OCI-LY1 (cell line): ENCODE measurements at regions not wholly inside any gene's neighbourhood (a gene's known extent, or its start where the extent isn't known, plus 50 kb on each side); places are given as distances from the start of the nearest gene placed in this dataset.
A peak's percentile ranks its signal among the peaks of the same experiment; 100 is the strongest.

Experiments used
- H2AFZ ChIP-seq: fragments of 200-600 bp; sonication (generic), shearing (Covaris generic); 2 replicates; pipeline ENCODE4 v1.6.0; 2014; ENCODE audit warnings: antibody characterized with exemption, mild to moderate bottlenecking, low read length
- H3F3A ChIP-seq: fragments of 200-600 bp; sonication (generic), shearing (Covaris generic); 2 replicates; pipeline ENCODE4 v1.6.0; 2014; ENCODE audit warnings: mild to moderate bottlenecking, antibody characterized with exemption, low read length, moderate library complexity; ENCODE audit not compliant: insufficient read depth
- H3K27ac ChIP-seq: fragments of 200-600 bp; sonication (generic); 2 replicates; pipeline ENCODE4 v1.5.1; 2014; ENCODE audit warnings: low read length, mixed run types, mild to moderate bottlenecking, low read depth; ENCODE audit not compliant: poor library complexity, severe bottlenecking
- H3K27me3 ChIP-seq: fragments of 200-600 bp; sonication (generic); 2 replicates; pipeline ENCODE4 v1.6.0; 2014; ENCODE audit warnings: antibody characterized with exemption, mild to moderate bottlenecking, low read length, moderate library complexity; ENCODE audit not compliant: insufficient read depth
- H3K36me3 ChIP-seq: fragments of 200-600 bp; sonication (generic); 2 replicates; pipeline ENCODE4 v1.6.1; 2014; ENCODE audit warnings: mild to moderate bottlenecking, antibody characterized with exemption, low read length, moderate library complexity, mixed read lengths; ENCODE audit not compliant: insufficient read depth
- H3K4me1 ChIP-seq: fragments of 200-600 bp; sonication (generic); 2 replicates; pipeline ENCODE4 v1.5.1; 2014; ENCODE audit warnings: mild to moderate bottlenecking, low read length, moderate library complexity; ENCODE audit not compliant: insufficient read depth, severe bottlenecking
- H3K4me2 ChIP-seq: fragments of 200-600 bp; sonication (generic), shearing (Covaris generic); 2 replicates; pipeline ENCODE4 v1.6.1; 2014; ENCODE audit warnings: low read length
- H3K4me3 ChIP-seq: fragments of 200-600 bp; sonication (generic); 2 replicates; pipeline ENCODE4 v1.5.1; 2014; ENCODE audit warnings: low read length, low read depth, mild to moderate bottlenecking, mixed read lengths; ENCODE audit not compliant: poor library complexity, severe bottlenecking
- H3K79me2 ChIP-seq: fragments of 200-600 bp; shearing (Covaris generic); 2 replicates; pipeline ENCODE4 v1.6.1; 2016; ENCODE audit warnings: mixed run types, low read length, mixed read lengths; ENCODE audit not compliant: insufficient read depth
- H3K9ac ChIP-seq: fragments of 200-600 bp; sonication (generic), shearing (Covaris generic); 2 replicates; pipeline ENCODE4 v1.6.1; 2014; ENCODE audit warnings: mild to moderate bottlenecking, low read length, mixed read lengths
- H3K9me2 ChIP-seq: fragments of 200-600 bp; sonication (generic), shearing (Covaris generic); 2 replicates; pipeline ENCODE4 v1.6.1; 2014; ENCODE audit warnings: low read depth, mild to moderate bottlenecking, low read length, mixed read lengths
- H3K9me3 ChIP-seq: fragments of 200-600 bp; shearing (Covaris generic); 2 replicates; pipeline ENCODE4 v1.6.1; 2014; ENCODE audit warnings: low read length, mixed read lengths
- H4K20me1 ChIP-seq: fragments of 200-600 bp; sonication (generic), shearing (Covaris generic); 2 replicates; pipeline ENCODE4 v1.6.0; 2016; ENCODE audit warnings: mild to moderate bottlenecking, low read length; ENCODE audit not compliant: insufficient read depth
- CTCF ChIP-seq: fragments of 200-600 bp; sonication (generic), shearing (Covaris generic); IDR thresholded peaks from 2 replicates; pipeline ENCODE4 v1.5.1; 2017; ENCODE audit warnings: mild to moderate bottlenecking, antibody characterized with exemption, low read length, moderate library complexity, mixed read lengths
- EZH2 ChIP-seq: fragments of 200-600 bp; sonication (generic), shearing (Covaris generic); IDR thresholded peaks from 2 replicates; pipeline ENCODE4 v1.8.0; 2017; ENCODE audit warnings: borderline replicate concordance, mixed run types, mild to moderate bottlenecking, antibody characterized with exemption, low read length, moderate library complexity, mixed read lengths

GRCh38 chr7:130958846-130959245 lies 224.8 kb upstream of the KLF14 start:
- no peaks in the 10 kb centered on the region for H3K9me2 ChIP-seq
- peaks cover 71% of the 10 kb centered on the region for H3K4me1 ChIP-seq

GRCh38 chr7:130959743-130960207 lies 225.8 kb upstream of the KLF14 start:
- H3K79me2 ChIP-seq = peaks cover 28% of the 10 kb centered on the region
- peak overlapping the region; percentile 43 for H3K4me2 ChIP-seq
- TF ChIP-seq CTCF (peak; percentile 91), EZH2 (no peak)
- H3K27me3 ChIP-seq = no peaks in the 10 kb centered on the region
- H4K20me1 ChIP-seq = no peaks in the 10 kb centered on the region
- H3K9me2 ChIP-seq = no peaks in the 10 kb centered on the region
- peak overlapping the region; percentile 23 for H3K4me3 ChIP-seq
- peak overlapping the region; percentile 70 for H3K27ac ChIP-seq
- peaks cover 62% of the 10 kb centered on the region for H3K36me3 ChIP-seq
- H3K9ac ChIP-seq = no peak overlapping the region
- no peak overlapping the region for H2AFZ ChIP-seq
- H3F3A ChIP-seq = peaks cover 7% of the 10 kb centered on the region; the same call in 1 of the 2 replicates
- H3K4me1 ChIP-seq = peaks cover 73% of the 10 kb centered on the region
- H3K9me3 ChIP-seq = no peaks in the 10 kb centered on the region

More at GRCh38 chr7:130958846-130959245, 224.8 kb upstream of the KLF14 start:
- Histone ChIP-seq H3F3A (peaks cover 4% of the 10 kb centered on the region; the same call in 1 of the 2 replicates), H4K20me1 (no peaks in the 10 kb centered on the region), H3K4me3 (no peak overlapping the region), H3K9me3 (no peaks in the 10 kb centered on the region), H3K79me2 (peaks cover 33% of the 10 kb centered on the region), H3K27me3 (no peaks in the 10 kb centered on the region), H3K27ac (no peak overlapping the region), H3K9ac (no peak overlapping the region), H2AFZ (no peak overlapping the region), H3K4me2 (no peak overlapping the region), H3K36me3 (peaks cover 67% of the 10 kb centered on the region)
- TF ChIP-seq CTCF (no peak), EZH2 (no peak)

- H3K79me2 ChIP-seq = peaks cover 25% of the 10 kb centered on the region
These were observed 226.4 kb upstream of the KLF14 start for GRCh38 chr7:130960208-130960988.

More at GRCh38 chr7:130960208-130960988, 226.4 kb upstream of the KLF14 start:
- Histone ChIP-seq H3F3A (peaks cover 7% of the 10 kb centered on the region; the same call in 1 of the 2 replicates), H3K4me1 (peaks cover 73% of the 10 kb centered on the region), H3K4me2 (peak overlapping the region; percentile 43), H3K27ac (peak overlapping the region; percentile 70), H3K9me3 (no peaks in the 10 kb centered on the region), H3K9ac (peak overlapping the region; percentile 16), H3K27me3 (no peaks in the 10 kb centered on the region), H3K36me3 (peaks cover 62% of the 10 kb centered on the region), H2AFZ (no peak overlapping the region), H3K9me2 (no peaks in the 10 kb centered on the region), H3K4me3 (peak overlapping the region; percentile 23), H4K20me1 (no peaks in the 10 kb centered on the region)
- TF ChIP-seq CTCF (no peak), EZH2 (no peak)
